ENCODE measurements at regions not wholly inside any gene's neighbourhood (a gene's known extent, or its start where the extent isn't known, plus 50 kb on each side); places are given as distances from the start of the nearest gene placed in this dataset.

DNA sequence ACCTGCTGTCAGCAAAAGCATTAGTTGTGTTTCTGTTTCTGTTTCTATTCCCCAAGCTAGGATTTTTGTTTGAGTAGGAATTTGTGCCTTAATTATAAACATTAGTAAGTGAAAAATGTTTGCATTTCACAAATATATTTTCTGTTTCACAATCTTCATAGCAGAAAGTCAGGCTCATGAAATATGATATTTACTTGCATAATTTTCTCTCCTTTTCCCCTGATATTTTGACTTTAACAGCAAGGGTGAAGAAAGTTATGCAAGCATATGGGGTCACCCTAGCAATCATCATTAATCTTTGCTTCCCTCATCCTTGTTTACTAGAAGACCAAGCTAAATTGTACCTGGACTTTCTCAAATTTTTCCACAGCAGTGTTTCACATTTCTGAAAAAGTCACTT, 140.3 kb upstream of the SEMA6D start:
- H3K4me2 ChIP-seq (ENCODE audit: low read length) = no peak overlapping the region
- H3K9me3 ChIP-seq (ENCODE audit: low read length) = no peaks in the 10 kb centered on the region
- H3K9me2 ChIP-seq (ENCODE audit: low read depth, low read length) = no peaks in the 10 kb centered on the region
- no peaks in the 10 kb centered on the region for H3K79me2 ChIP-seq (ENCODE audit: insufficient read depth, low read length)
- no peak overlapping the region for H3K27ac ChIP-seq (ENCODE audit: low read depth, low read length, poor library complexity, severe bottlenecking)
- H3F3A ChIP-seq (ENCODE audit: insufficient read depth, low read length) = no peaks in the 10 kb centered on the region
- H3K4me1 ChIP-seq (ENCODE audit: insufficient read depth, low read length, severe bottlenecking) = no peaks in the 10 kb centered on the region
- H3K36me3 ChIP-seq (ENCODE audit: insufficient read depth, low read length) = no peaks in the 10 kb centered on the region
- H2AFZ ChIP-seq (ENCODE audit: low read length) = no peak overlapping the region
- no peaks in the 10 kb centered on the region for H3K27me3 ChIP-seq (ENCODE audit: insufficient read depth, low read length)
- no peak overlapping the region for H3K9ac ChIP-seq (ENCODE audit: low read length)
- H4K20me1 ChIP-seq (ENCODE audit: insufficient read depth, low read length) = no peaks in the 10 kb centered on the region
- no peak for TF ChIP-seq CTCF (IDR thresholded peaks at IDR 0.05; ENCODE audit: low read length)
- no peak for TF ChIP-seq EZH2 (IDR thresholded peaks at IDR 0.05; ENCODE audit: borderline replicate concordance, low read length)
- no peak overlapping the region for H3K4me3 ChIP-seq (ENCODE audit: low read depth, low read length, poor library complexity, severe bottlenecking)

GRCh38 chr15:47577461-47577860, 139.8 kb upstream of the SEMA6D start:
- no peak overlapping the region for H3K4me3 ChIP-seq (ENCODE audit: low read depth, low read length, poor library complexity, severe bottlenecking)
- H3F3A ChIP-seq (ENCODE audit: insufficient read depth, low read length) = no peaks in the 10 kb centered on the region
- H3K4me1 ChIP-seq (ENCODE audit: insufficient read depth, low read length, severe bottlenecking) = no peaks in the 10 kb centered on the region
- no peak overlapping the region for H3K9ac ChIP-seq (ENCODE audit: low read length)
- no peaks in the 10 kb centered on the region for H3K9me2 ChIP-seq (ENCODE audit: low read depth, low read length)
- no peaks in the 10 kb centered on the region for H3K9me3 ChIP-seq (ENCODE audit: low read length)
- no peak overlapping the region for H3K4me2 ChIP-seq (ENCODE audit: low read length)
- H3K36me3 ChIP-seq (ENCODE audit: insufficient read depth, low read length) = no peaks in the 10 kb centered on the region
- no peak overlapping the region for H2AFZ ChIP-seq (ENCODE audit: low read length)
- no peak for TF ChIP-seq CTCF (IDR thresholded peaks at IDR 0.05; ENCODE audit: low read length)
- no peak for TF ChIP-seq EZH2 (IDR thresholded peaks at IDR 0.05; ENCODE audit: borderline replicate concordance, low read length)
- no peak overlapping the region for H3K27ac ChIP-seq (ENCODE audit: low read depth, low read length, poor library complexity, severe bottlenecking)
- no peaks in the 10 kb centered on the region for H4K20me1 ChIP-seq (ENCODE audit: insufficient read depth, low read length)
- H3K79me2 ChIP-seq (ENCODE audit: insufficient read depth, low read length) = no peaks in the 10 kb centered on the region
- H3K27me3 ChIP-seq (ENCODE audit: insufficient read depth, low read length) = no peaks in the 10 kb centered on the region

DNA sequence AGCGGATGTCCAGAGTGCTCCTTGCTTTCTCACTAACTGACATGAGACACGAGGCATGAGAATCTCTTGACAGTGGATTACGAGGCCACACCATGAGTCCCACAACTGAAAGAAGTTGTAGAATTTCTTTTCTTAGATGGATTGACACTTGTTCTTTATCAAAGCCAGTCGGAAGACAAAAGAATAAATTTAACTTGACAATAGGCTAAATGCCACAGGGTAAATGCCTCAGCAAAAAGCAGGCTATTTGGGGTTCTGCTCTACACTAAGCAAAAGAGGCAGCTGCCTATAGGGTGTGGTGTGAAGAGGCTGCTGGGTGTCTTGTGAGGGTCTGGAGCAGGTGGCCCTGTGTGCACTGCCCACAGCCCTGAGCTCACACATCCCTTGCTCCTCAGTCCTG, 135.1 kb upstream of the SEMA6D start:
- Histone ChIP-seq H3F3A (ENCODE audit: insufficient read depth, low read length) (no peaks in the 10 kb centered on the region), H3K36me3 (ENCODE audit: insufficient read depth, low read length) (no peaks in the 10 kb centered on the region), H3K9ac (ENCODE audit: low read length) (no peak overlapping the region), H3K27ac (ENCODE audit: low read depth, low read length, poor library complexity, severe bottlenecking) (no peak overlapping the region), H3K9me3 (ENCODE audit: low read length) (no peaks in the 10 kb centered on the region), H2AFZ (ENCODE audit: low read length) (no peak overlapping the region), H3K4me1 (ENCODE audit: insufficient read depth, low read length, severe bottlenecking) (no peaks in the 10 kb centered on the region), H3K79me2 (ENCODE audit: insufficient read depth, low read length) (no peaks in the 10 kb centered on the region), H3K4me2 (ENCODE audit: low read length) (no peak overlapping the region), H3K9me2 (ENCODE audit: low read depth, low read length) (no peaks in the 10 kb centered on the region), H4K20me1 (ENCODE audit: insufficient read depth, low read length) (no peaks in the 10 kb centered on the region), H3K27me3 (ENCODE audit: insufficient read depth, low read length) (no peaks in the 10 kb centered on the region), H3K4me3 (ENCODE audit: low read depth, low read length, poor library complexity, severe bottlenecking) (no peak overlapping the region)
- TF ChIP-seq EZH2 (IDR thresholded peaks at IDR 0.05; ENCODE audit: borderline replicate concordance, low read length) (no peak), CTCF (IDR thresholded peaks at IDR 0.05; ENCODE audit: low read length) (no peak)
